GM12892 (cell line): ENCODE measurements at regions not wholly inside any gene's neighbourhood (a gene's known extent, or its start where the extent isn't known, plus 50 kb on each side); places are given as distances from the start of the nearest gene placed in this dataset.

Experiments used
- POLR2A ChIP-seq: IDR thresholded peaks from 2 replicates; pipeline ENCODE4 v1.6.1; 2011; ENCODE audit warnings: low read depth, low read length, control low read depth
- POLR2AphosphoS5 ChIP-seq: IDR thresholded peaks from 2 replicates; pipeline ENCODE4 v1.6.1; 2011; ENCODE audit warnings: low read depth, low read length, control low read depth
- TAF1 ChIP-seq: IDR thresholded peaks from 2 replicates; pipeline ENCODE4 v1.6.1; 2011; ENCODE audit warnings: low read depth, mild to moderate bottlenecking, control low read depth, low read length, borderline replicate concordance

DNA sequence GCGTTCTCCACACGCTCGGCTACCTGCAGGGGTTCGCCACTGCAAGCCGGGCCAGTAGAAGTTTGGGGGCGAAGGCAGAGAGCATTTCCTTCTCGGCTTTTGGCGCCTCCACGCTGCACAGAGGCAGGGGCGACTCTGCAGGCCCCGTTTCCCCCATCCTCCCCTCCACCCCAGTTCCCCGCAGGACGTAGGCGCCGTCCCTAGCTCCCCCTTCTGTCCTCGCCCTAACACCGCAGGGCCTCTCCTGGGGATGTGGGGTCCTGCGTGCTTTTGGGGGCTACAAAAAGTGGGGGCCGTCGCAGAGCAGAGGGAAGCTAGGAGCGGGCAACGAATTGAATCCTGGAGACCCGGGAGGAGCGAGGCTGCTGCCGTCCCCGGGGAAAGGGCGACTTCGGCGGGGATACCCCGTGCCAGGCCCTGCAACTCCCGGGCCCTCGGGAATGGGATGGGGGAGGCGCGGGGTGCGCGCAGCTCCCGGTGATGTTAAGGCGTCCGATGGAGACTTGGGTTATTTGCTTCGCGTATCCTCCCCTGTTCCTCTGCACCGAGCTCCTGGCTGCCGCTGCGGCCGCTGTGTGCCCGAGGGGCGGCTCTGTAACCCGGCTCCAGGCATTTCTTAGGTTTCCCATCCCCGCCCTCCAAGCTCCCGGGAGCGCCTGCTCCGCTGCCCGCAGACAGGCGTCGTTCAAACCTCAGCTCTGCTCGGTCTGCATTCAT, 255.9 kb upstream of the SOX21 start:
- TF ChIP-seq POLR2A (no peak), TAF1 (no peak), POLR2AphosphoS5 (no peak)
